Neutrophil (primary cell): ENCODE measurements at regions not wholly inside any gene's neighbourhood (a gene's known extent, or its start where the extent isn't known, plus 50 kb on each side); places are given as distances from the start of the nearest gene placed in this dataset.

Experiments used
- H3K27ac ChIP-seq: fragments of 200-600 bp; sonication (generic); 2 replicates; pipeline ENCODE4 v1.5.1; 2016; ENCODE audit warnings: mild to moderate bottlenecking, moderate library complexity
- H3K27me3 ChIP-seq: fragments of 200-600 bp; sonication (generic); 2 replicates; pipeline ENCODE4 v1.6.0; 2016; ENCODE audit warnings: mild to moderate bottlenecking
- H3K36me3 ChIP-seq: fragments of 200-600 bp; sonication (generic); 2 replicates; pipeline ENCODE4 v1.5.1; 2017
- H3K4me1 ChIP-seq, 2 experiments: fragments of 200-600 bp in 1 of 2; sonication (generic) in 1 of 2; 1 replicate in 1 of 2; 2 replicates in 1 of 2; pipeline versions ENCODE4 v1.5.1 to v1.6.1; 2013 to 2016; ENCODE audit warnings: low read depth in 1 of 2, low read length in 1 of 2, mild to moderate bottlenecking in 1 of 2, moderate library complexity in 1 of 2; ENCODE audit not compliant: control insufficient read depth in 1 of 2, insufficient read depth in 1 of 2
- H3K4me3 ChIP-seq, 2 experiments: fragments of 200-600 bp in 1 of 2; sonication (generic) in 1 of 2; 1 replicate in 1 of 2; 2 replicates in 1 of 2; pipeline ENCODE4 v1.5.1; 2013 to 2016; ENCODE audit warnings: low read depth in 1 of 2, low read length in 1 of 2, mild to moderate bottlenecking in 1 of 2, moderate library complexity in 1 of 2
- H3K9me3 ChIP-seq: fragments of 200-600 bp; sonication (generic); 2 replicates; pipeline ENCODE4 v1.5.1; 2016
- TF ChIP-seq, protein P1 (sequence below): fragments of 200-600 bp; sonication (generic); IDR thresholded peaks from 2 replicates; pipeline ENCODE4 v1.5.1; 2016; ENCODE audit warnings: antibody characterized with exemption

DNA sequence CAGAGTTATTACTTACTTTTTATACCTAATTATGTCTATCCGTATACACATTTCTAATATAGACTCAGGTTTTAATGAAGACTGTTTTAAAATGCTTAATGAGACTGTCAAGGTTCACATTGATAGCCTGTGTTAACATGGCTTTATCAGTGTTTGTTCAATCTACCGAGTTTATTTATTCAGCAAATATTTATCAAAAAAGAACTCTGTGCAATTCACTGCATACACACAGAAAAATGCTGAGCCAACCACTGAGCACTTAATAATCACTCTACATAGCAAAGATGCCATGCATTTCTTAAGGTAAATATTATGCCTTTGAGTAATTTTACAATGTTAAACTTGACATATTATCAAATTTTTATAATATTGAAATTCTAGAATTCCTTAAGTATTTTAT, 428.2 kb downstream of the ANXA1 start:
- H3K27me3 ChIP-seq = no peaks in the 10 kb centered on the region
- H3K27ac ChIP-seq = no peak overlapping the region
- TF ChIP-seq, protein P1, sequence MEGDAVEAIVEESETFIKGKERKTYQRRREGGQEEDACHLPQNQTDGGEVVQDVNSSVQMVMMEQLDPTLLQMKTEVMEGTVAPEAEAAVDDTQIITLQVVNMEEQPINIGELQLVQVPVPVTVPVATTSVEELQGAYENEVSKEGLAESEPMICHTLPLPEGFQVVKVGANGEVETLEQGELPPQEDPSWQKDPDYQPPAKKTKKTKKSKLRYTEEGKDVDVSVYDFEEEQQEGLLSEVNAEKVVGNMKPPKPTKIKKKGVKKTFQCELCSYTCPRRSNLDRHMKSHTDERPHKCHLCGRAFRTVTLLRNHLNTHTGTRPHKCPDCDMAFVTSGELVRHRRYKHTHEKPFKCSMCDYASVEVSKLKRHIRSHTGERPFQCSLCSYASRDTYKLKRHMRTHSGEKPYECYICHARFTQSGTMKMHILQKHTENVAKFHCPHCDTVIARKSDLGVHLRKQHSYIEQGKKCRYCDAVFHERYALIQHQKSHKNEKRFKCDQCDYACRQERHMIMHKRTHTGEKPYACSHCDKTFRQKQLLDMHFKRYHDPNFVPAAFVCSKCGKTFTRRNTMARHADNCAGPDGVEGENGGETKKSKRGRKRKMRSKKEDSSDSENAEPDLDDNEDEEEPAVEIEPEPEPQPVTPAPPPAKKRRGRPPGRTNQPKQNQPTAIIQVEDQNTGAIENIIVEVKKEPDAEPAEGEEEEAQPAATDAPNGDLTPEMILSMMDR = no peak
- no peaks in the 10 kb centered on the region for H3K4me1 ChIP-seq
- no peak overlapping the region for H3K4me3 ChIP-seq
- no peaks in the 10 kb centered on the region for H3K9me3 ChIP-seq
- H3K36me3 ChIP-seq = no peaks in the 10 kb centered on the region

GRCh38 chr9:73583576-73583975, 431.9 kb downstream of the ANXA1 start:
- Histone ChIP-seq H3K4me1 (no peaks in the 10 kb centered on the region), H3K4me3 (no peak overlapping the region), H3K36me3 (no peaks in the 10 kb centered on the region), H3K27ac (no peak overlapping the region), H3K9me3 (no peaks in the 10 kb centered on the region), H3K27me3 (no peaks in the 10 kb centered on the region)
- TF ChIP-seq, protein P1 = no peak

GRCh38 chr9:73595036-73595545, 443.4 kb downstream of the ANXA1 start:
- Histone ChIP-seq H3K27me3 (no peaks in the 10 kb centered on the region), H3K4me1 (no peaks in the 10 kb centered on the region), H3K27ac (no peak overlapping the region), H3K36me3 (no peaks in the 10 kb centered on the region), H3K9me3 (no peaks in the 10 kb centered on the region), H3K4me3 (no peak overlapping the region)
- TF ChIP-seq, protein P1 = no peak

GRCh38 chr9:73596321-73596720, 444.7 kb downstream of the ANXA1 start:
- H3K27ac ChIP-seq = no peak overlapping the region
- no peaks in the 10 kb centered on the region for H3K4me1 ChIP-seq
- H3K27me3 ChIP-seq = no peaks in the 10 kb centered on the region
- no peaks in the 10 kb centered on the region for H3K9me3 ChIP-seq
- TF ChIP-seq, protein P1 = no peak
- H3K36me3 ChIP-seq = no peaks in the 10 kb centered on the region
- no peak overlapping the region for H3K4me3 ChIP-seq

- no peaks in the 10 kb centered on the region for H3K36me3 ChIP-seq
- TF ChIP-seq, protein P1 = no peak
- H3K9me3 ChIP-seq = no peaks in the 10 kb centered on the region
- no peak overlapping the region for H3K27ac ChIP-seq
- H3K4me3 ChIP-seq = no peak overlapping the region
- no peaks in the 10 kb centered on the region for H3K4me1 ChIP-seq
- H3K27me3 ChIP-seq = no peaks in the 10 kb centered on the region
Measured at GRCh38 chr9:73597039-73597438, 445.4 kb downstream of the ANXA1 start.

GRCh38 chr9:73597771-73598170, 446.1 kb downstream of the ANXA1 start:
- Histone ChIP-seq H3K27ac (no peak overlapping the region), H3K4me1 (no peaks in the 10 kb centered on the region), H3K4me3 (no peak overlapping the region), H3K36me3 (no peaks in the 10 kb centered on the region), H3K27me3 (no peaks in the 10 kb centered on the region), H3K9me3 (no peaks in the 10 kb centered on the region)
- TF ChIP-seq, protein P1 = no peak
